ENCODE measurements at regions not wholly inside any gene's neighbourhood (a gene's known extent, or its start where the extent isn't known, plus 50 kb on each side); places are given as distances from the start of the nearest gene placed in this dataset.

DNA sequence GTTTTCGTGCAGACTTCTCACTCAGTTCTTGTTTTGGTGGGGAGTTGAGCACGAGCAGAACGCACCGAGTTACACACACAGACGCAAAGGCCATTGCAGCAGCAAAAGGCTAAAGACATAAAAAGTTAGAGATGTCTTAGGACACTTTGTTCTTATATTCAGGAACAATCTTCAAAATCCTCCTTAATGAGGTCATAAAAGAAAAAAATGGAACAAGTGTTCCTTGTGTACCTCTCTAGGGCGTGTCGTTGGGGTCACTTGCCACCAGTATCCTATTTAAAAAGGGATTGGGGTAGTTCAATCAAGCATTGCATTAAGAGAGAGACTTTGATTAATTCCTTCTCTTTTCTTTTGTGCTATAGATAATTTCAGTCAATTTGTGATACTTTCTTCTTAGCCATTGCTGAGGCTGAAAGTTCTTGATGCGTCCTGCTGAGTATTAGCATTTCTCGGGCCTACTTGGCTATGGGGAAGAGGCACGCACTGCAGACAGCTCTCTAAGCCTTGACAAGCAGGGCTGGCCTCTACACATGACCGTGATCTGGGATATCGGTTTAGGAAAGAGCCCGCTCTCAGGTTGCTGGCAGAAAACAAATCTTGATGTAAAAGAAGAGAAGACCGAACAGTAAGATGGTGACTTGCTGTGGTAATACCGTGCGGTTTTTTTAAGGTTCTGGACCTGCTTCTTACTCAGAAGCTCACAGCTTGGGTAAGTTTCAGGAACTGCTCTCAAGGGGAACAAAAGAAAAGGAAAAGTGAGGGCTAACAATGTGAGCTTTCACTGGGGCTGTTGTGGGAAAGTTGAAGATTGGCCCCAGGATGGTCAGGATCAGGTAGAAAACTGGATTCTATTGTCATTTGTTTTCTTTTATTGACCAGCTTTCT, 223.6 kb downstream of the TM9SF2 start:
- intact Hi-C loops (cut with micrococcal nuclease; ENCODE audit: unreplicated experiment) = no loop called here
- Histone ChIP-seq H3K79me2 (ENCODE audit: low read depth) (no peaks in the 10 kb centered on the region), H3K27ac (no peak overlapping the region), H3K4me3 (no peak overlapping the region), H3F3A (ENCODE audit: insufficient read depth, low read depth) (no peaks in the 10 kb centered on the region), H3K9me2 (ENCODE audit: insufficient read depth) (no peaks in the 10 kb centered on the region), H2AFZ (no peak overlapping the region), H3K27me3 (ENCODE audit: insufficient read depth, low read depth) (no peaks in the 10 kb centered on the region), H3K36me3 (ENCODE audit: low read depth) (no peaks in the 10 kb centered on the region), H3K9me3 (ENCODE audit: insufficient read depth, low read depth) (no peaks in the 10 kb centered on the region), H3K4me2 (no peak overlapping the region), H4K20me1 (ENCODE audit: insufficient read depth) (no peaks in the 10 kb centered on the region), H3K4me1 (replicated peaks; ENCODE audit: insufficient read depth) (no peaks in the 10 kb centered on the region)
- CTCF ChIA-PET = no interaction called here
- BruUV-seq (replicated peaks) = no TSS peak
- TF ChIP-seq EZH2 (IDR thresholded peaks at IDR 0.05; ENCODE audit: low read depth) = no peak
- TF ChIP-seq, protein P1, sequence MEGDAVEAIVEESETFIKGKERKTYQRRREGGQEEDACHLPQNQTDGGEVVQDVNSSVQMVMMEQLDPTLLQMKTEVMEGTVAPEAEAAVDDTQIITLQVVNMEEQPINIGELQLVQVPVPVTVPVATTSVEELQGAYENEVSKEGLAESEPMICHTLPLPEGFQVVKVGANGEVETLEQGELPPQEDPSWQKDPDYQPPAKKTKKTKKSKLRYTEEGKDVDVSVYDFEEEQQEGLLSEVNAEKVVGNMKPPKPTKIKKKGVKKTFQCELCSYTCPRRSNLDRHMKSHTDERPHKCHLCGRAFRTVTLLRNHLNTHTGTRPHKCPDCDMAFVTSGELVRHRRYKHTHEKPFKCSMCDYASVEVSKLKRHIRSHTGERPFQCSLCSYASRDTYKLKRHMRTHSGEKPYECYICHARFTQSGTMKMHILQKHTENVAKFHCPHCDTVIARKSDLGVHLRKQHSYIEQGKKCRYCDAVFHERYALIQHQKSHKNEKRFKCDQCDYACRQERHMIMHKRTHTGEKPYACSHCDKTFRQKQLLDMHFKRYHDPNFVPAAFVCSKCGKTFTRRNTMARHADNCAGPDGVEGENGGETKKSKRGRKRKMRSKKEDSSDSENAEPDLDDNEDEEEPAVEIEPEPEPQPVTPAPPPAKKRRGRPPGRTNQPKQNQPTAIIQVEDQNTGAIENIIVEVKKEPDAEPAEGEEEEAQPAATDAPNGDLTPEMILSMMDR (conservative IDR thresholded peaks at IDR 0.05) = no peak
- DNase-seq = no peak
- POLR2A ChIA-PET (ENCODE audit: unreplicated experiment) = no interaction called here

DNA sequence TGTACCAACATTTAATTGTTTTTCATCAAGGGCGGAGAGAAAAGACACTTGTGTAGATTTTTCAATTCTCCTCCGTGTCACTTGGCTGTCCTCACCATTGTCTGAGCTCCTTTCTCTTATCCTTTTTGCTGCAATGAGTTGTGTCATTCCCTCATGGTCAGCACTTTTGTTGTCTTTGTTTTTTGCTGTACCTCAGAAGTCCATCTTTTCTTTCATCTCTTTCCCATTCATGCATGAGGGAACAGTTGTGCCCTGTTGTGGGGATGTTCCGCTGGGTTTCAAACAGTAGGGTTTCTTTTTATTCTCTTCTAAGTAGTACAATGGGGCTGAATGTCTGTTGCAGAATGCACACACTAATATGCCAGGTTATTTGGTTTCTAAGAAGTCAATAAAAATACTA, 222.6 kb downstream of the TM9SF2 start:
- Histone ChIP-seq H3K79me2 (ENCODE audit: low read depth) (no peaks in the 10 kb centered on the region), H3K27ac (no peak overlapping the region), H3K4me1 (replicated peaks; ENCODE audit: insufficient read depth) (no peaks in the 10 kb centered on the region), H3K4me2 (no peak overlapping the region), H3K36me3 (ENCODE audit: low read depth) (no peaks in the 10 kb centered on the region), H3F3A (ENCODE audit: insufficient read depth, low read depth) (no peaks in the 10 kb centered on the region), H3K9me2 (ENCODE audit: insufficient read depth) (no peaks in the 10 kb centered on the region), H3K9me3 (ENCODE audit: insufficient read depth, low read depth) (no peaks in the 10 kb centered on the region), H2AFZ (no peak overlapping the region), H3K4me3 (no peak overlapping the region), H3K27me3 (ENCODE audit: insufficient read depth, low read depth) (no peaks in the 10 kb centered on the region), H4K20me1 (ENCODE audit: insufficient read depth) (no peaks in the 10 kb centered on the region)
- no peak for DNase-seq
- TF ChIP-seq, protein P1 (conservative IDR thresholded peaks at IDR 0.05) = no peak
- TF ChIP-seq EZH2 (IDR thresholded peaks at IDR 0.05; ENCODE audit: low read depth) = no peak
- ChIA-PET CTCF (no interaction called here), POLR2A (ENCODE audit: unreplicated experiment) (no interaction called here)
- no TSS peak for BruUV-seq (replicated peaks)
- intact Hi-C loops (cut with micrococcal nuclease; ENCODE audit: unreplicated experiment) = no loop called here

DNA sequence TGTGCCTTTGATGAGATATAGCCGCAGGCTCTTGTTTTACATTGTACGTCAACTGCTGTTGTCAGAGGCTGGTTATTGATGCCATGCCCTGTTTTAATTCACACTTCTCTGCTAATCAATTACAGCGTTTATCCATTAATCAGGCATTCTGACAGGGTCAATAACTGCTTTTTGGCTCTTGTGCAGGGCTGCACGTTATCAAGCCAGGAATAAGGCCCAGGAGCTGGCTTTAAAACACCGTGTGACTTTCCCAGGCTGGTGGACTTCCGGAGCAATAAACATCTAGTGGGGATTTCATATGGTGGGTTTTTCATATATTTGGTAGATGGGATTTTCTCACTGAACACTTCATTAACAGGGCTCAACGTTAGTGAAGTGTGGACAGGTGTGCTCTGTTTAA, 221.7 kb downstream of the TM9SF2 start:
- H2AFZ ChIP-seq = no peak overlapping the region
- no peak overlapping the region for H3K4me3 ChIP-seq
- intact Hi-C loops (cut with micrococcal nuclease; ENCODE audit: unreplicated experiment) = loop anchor here (1.0 kb wide), 1 partner anchor 10 kb away; no protein-coding TSS in a partner anchor
- no peaks in the 10 kb centered on the region for H3K36me3 ChIP-seq (ENCODE audit: low read depth)
- no peaks in the 10 kb centered on the region for H3K9me2 ChIP-seq (ENCODE audit: insufficient read depth)
- H3F3A ChIP-seq (ENCODE audit: insufficient read depth, low read depth) = no peaks in the 10 kb centered on the region
- H3K9me3 ChIP-seq (ENCODE audit: insufficient read depth, low read depth) = no peaks in the 10 kb centered on the region
- no peaks in the 10 kb centered on the region for H4K20me1 ChIP-seq (ENCODE audit: insufficient read depth)
- CTCF ChIA-PET = no interaction called here
- H3K79me2 ChIP-seq (ENCODE audit: low read depth) = no peaks in the 10 kb centered on the region
- no peak overlapping the region for H3K27ac ChIP-seq
- no peak for DNase-seq
- H3K4me2 ChIP-seq = no peak overlapping the region
- no peaks in the 10 kb centered on the region for H3K27me3 ChIP-seq (ENCODE audit: insufficient read depth, low read depth)
- no peaks in the 10 kb centered on the region for H3K4me1 ChIP-seq (replicated peaks; ENCODE audit: insufficient read depth)
- no TSS peak for BruUV-seq (replicated peaks)
- TF ChIP-seq, protein P1 (conservative IDR thresholded peaks at IDR 0.05) = no peak
- TF ChIP-seq EZH2 (IDR thresholded peaks at IDR 0.05; ENCODE audit: low read depth) = no peak
- POLR2A ChIA-PET (ENCODE audit: unreplicated experiment) = no interaction called here
